ENCODE measurements at regions not wholly inside any gene's neighbourhood (a gene's known extent, or its start where the extent isn't known, plus 50 kb on each side); places are given as distances from the start of the nearest gene placed in this dataset.
"Not testable (repeated sequence)": the region's sequence is repeated elsewhere in the genome, so short reads cannot be mapped to it uniquely, and the experiment has no call there.

GRCh38 chr2:223328578-223328977 lies 273.6 kb downstream of the SCG2 start:
- no peak for DNase-seq (ENCODE audit: low spot score)
- intact Hi-C loops (cut with DNase I), result no loop called here

GRCh38 chr2:223330747-223331146 lies 271.4 kb downstream of the SCG2 start:
- intact Hi-C loops (cut with DNase I); DNase-seq (ENCODE audit: low spot score): not testable (repeated sequence)

- no peak for DNase-seq (ENCODE audit: low spot score)
- intact Hi-C loops (cut with DNase I), result no loop called here
Measured at GRCh38 chr2:223338016-223338415, 264.1 kb downstream of the SCG2 start.

- intact Hi-C loops (cut with DNase I), result no loop called here
- DNase-seq (ENCODE audit: low spot score), result no peak
Measured at GRCh38 chr2:223357076-223357475, 245.1 kb downstream of the SCG2 start.

- intact Hi-C loops (cut with DNase I), result no loop called here
- no peak for DNase-seq (ENCODE audit: low spot score)
Measured at GRCh38 chr2:223363085-223363484, 239.1 kb downstream of the SCG2 start.

- DNase-seq (ENCODE audit: low spot score), result no peak
- intact Hi-C loops (cut with DNase I), result no loop called here
Measured at GRCh38 chr2:223365158-223365679, 236.9 kb downstream of the SCG2 start.

- intact Hi-C loops (cut with DNase I), result no loop called here
- no peak for DNase-seq (ENCODE audit: low spot score)
Measured at GRCh38 chr2:223366566-223366965, 235.6 kb downstream of the SCG2 start.

GRCh38 chr2:223368481-223368880 lies 233.7 kb downstream of the SCG2 start:
- intact Hi-C loops (cut with DNase I), result no loop called here
- DNase-seq (ENCODE audit: low spot score), result no peak

- DNase-seq (ENCODE audit: low spot score), result no peak
- intact Hi-C loops (cut with DNase I), result no loop called here
Measured at GRCh38 chr2:223369889-223370288, 232.3 kb downstream of the SCG2 start.

- intact Hi-C loops (cut with DNase I), result no loop called here
- DNase-seq (ENCODE audit: low spot score), result no peak
Measured at GRCh38 chr2:223383315-223383714, 218.8 kb downstream of the SCG2 start.

- intact Hi-C loops (cut with DNase I), result no loop called here
- no peak for DNase-seq (ENCODE audit: low spot score)
Measured at GRCh38 chr2:223386189-223386588, 216.0 kb downstream of the SCG2 start.

- intact Hi-C loops (cut with DNase I), result no loop called here
- DNase-seq (ENCODE audit: low spot score), result no peak
Measured at GRCh38 chr2:223386984-223387383, 215.2 kb downstream of the SCG2 start.

GRCh38 chr2:223389624-223390023 lies 212.5 kb downstream of the SCG2 start:
- no peak for DNase-seq (ENCODE audit: low spot score)
- intact Hi-C loops (cut with DNase I), result no loop called here

GRCh38 chr2:223396993-223397392 lies 205.2 kb downstream of the SCG2 start:
- DNase-seq (ENCODE audit: low spot score), result no peak

GRCh38 chr2:223399357-223399957 lies 202.7 kb downstream of the SCG2 start:
- intact Hi-C loops (cut with DNase I), result no loop called here
- DNase-seq (ENCODE audit: low spot score), result no peak

More at GRCh38 chr2:223396993-223397392, 205.2 kb downstream of the SCG2 start:
- intact Hi-C loops (cut with DNase I), result no loop called here

- intact Hi-C loops (cut with DNase I), result no loop called here
- DNase-seq (ENCODE audit: low spot score), result no peak
Measured at GRCh38 chr2:223404616-223405015, 197.5 kb downstream of the SCG2 start.

GRCh38 chr2:223414646-223415045 lies 187.5 kb downstream of the SCG2 start:
- no peak for DNase-seq (ENCODE audit: low spot score)
- intact Hi-C loops (cut with DNase I), result no loop called here

GRCh38 chr2:223415071-223415470 lies 187.1 kb downstream of the SCG2 start:
- intact Hi-C loops (cut with DNase I), result no loop called here
- no peak for DNase-seq (ENCODE audit: low spot score)

GRCh38 chr2:223416815-223417610 lies 185.1 kb downstream of the SCG2 start:
- intact Hi-C loops (cut with DNase I), result no loop called here
- no peak for DNase-seq (ENCODE audit: low spot score)

- intact Hi-C loops (cut with DNase I), result no loop called here
- DNase-seq (ENCODE audit: low spot score), result no peak
Measured at GRCh38 chr2:223418131-223418530, 184.0 kb downstream of the SCG2 start.

- intact Hi-C loops (cut with DNase I), result no loop called here
- no peak for DNase-seq (ENCODE audit: low spot score)
Measured at GRCh38 chr2:223418604-223419199, 183.5 kb downstream of the SCG2 start.

All from cardiac septum (tissue), 1 donor.